ENCODE measurements at regions not wholly inside any gene's neighbourhood (a gene's known extent, or its start where the extent isn't known, plus 50 kb on each side); places are given as distances from the start of the nearest gene placed in this dataset.

DNA sequence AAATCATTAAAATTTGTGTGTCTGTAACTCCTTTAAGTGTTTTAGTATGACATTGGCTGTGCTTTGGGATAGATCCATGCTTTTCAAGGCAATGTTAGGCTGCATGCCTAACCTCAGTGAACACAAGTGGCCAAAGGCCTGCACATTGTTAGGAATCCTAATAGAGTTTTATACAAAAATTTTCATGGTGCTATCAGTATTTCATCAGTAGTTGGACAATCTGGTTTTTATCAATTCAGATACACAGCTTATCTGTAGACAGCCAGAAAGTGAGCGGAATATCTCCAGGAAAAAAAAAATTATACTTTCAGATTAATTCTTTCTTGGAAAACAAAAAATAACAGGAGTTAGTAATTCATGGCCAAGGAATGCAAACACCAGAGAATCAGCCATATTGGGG is 324.0 kb upstream of the PDE3A start:
- peaks cover 3% of the 10 kb centered on the region for H3K9me3 Mint-ChIP-seq
- no peaks in the 10 kb centered on the region for H3K36me3 Mint-ChIP-seq (ENCODE audit: low read depth)
- H3K4me3 Mint-ChIP-seq = no peak overlapping the region
- Histone ChIP-seq H3K36me3 (ENCODE audit: insufficient read depth, low read length) (no peaks in the 10 kb centered on the region), H3K27me3 (ENCODE audit: control insufficient read depth in 1 of 2, insufficient read depth in 2 of 2, low read length in 2 of 2) (no peaks in the 10 kb centered on the region), H3K27ac (ENCODE audit: low read depth in 1 of 2, low read length in 2 of 2) (no peak overlapping the region), H3K9me3 (ENCODE audit: control insufficient read depth in 1 of 2, insufficient read depth in 1 of 2, low read length in 2 of 2) (no peaks in the 10 kb centered on the region), H3K4me1 (ENCODE audit: insufficient read depth, low read length) (no peaks in the 10 kb centered on the region), H3K4me3 (ENCODE audit: low read length) (no peak overlapping the region)
- TF ChIP-seq, protein P1, sequence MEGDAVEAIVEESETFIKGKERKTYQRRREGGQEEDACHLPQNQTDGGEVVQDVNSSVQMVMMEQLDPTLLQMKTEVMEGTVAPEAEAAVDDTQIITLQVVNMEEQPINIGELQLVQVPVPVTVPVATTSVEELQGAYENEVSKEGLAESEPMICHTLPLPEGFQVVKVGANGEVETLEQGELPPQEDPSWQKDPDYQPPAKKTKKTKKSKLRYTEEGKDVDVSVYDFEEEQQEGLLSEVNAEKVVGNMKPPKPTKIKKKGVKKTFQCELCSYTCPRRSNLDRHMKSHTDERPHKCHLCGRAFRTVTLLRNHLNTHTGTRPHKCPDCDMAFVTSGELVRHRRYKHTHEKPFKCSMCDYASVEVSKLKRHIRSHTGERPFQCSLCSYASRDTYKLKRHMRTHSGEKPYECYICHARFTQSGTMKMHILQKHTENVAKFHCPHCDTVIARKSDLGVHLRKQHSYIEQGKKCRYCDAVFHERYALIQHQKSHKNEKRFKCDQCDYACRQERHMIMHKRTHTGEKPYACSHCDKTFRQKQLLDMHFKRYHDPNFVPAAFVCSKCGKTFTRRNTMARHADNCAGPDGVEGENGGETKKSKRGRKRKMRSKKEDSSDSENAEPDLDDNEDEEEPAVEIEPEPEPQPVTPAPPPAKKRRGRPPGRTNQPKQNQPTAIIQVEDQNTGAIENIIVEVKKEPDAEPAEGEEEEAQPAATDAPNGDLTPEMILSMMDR (IDR thresholded peaks at IDR 0.05) = no peak
- ATAC-seq (ENCODE audit: poor library complexity) (no peak), DNase-seq (no peak)
- ChIA-PET POLR2A (no interaction called here), CTCF (no interaction called here)
- intact Hi-C loops (cut with DNase I, micrococcal nuclease) = no loop called here
- H3K27me3 Mint-ChIP-seq = no peaks in the 10 kb centered on the region
- H3K27ac Mint-ChIP-seq = no peak overlapping the region
- H3K4me1 Mint-ChIP-seq (ENCODE audit: low read depth) = no peaks in the 10 kb centered on the region

DNA sequence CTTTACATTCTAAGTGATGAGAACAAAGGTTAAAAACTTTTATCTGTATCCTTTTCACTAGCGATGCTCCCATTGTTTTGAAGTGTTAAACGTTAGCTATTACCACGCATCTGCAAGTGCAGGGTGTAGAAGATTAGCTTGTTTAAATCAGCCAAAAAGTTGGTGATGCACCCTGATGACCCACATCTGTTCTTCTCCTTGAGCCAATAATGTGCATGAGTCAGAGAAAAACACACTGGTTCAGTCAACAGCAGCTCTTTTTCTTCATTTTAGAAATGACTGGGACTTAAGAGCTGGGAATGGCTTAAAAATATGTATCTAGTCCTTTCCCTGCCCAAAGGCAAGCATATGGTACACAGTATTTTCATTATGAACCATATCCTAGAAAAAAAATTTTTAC is 323.5 kb upstream of the PDE3A start:
- H3K9me3 ChIP-seq (ENCODE audit: control insufficient read depth in 1 of 2, insufficient read depth in 1 of 2, low read length in 2 of 2) = no peaks in the 10 kb centered on the region
- ChIA-PET POLR2A (no interaction called here), CTCF (no interaction called here)
- TF ChIP-seq, protein P1 (IDR thresholded peaks at IDR 0.05) = no peak
- no peaks in the 10 kb centered on the region for H3K27me3 ChIP-seq (ENCODE audit: control insufficient read depth in 1 of 2, insufficient read depth in 2 of 2, low read length in 2 of 2)
- Mint-ChIP-seq H3K36me3 (ENCODE audit: low read depth) (no peaks in the 10 kb centered on the region), H3K27ac (no peak overlapping the region), H3K4me3 (no peak overlapping the region), H3K27me3 (no peaks in the 10 kb centered on the region), H3K4me1 (ENCODE audit: low read depth) (no peaks in the 10 kb centered on the region), H3K9me3 (peaks cover 3% of the 10 kb centered on the region)
- no peaks in the 10 kb centered on the region for H3K4me1 ChIP-seq (ENCODE audit: insufficient read depth, low read length)
- H3K36me3 ChIP-seq (ENCODE audit: insufficient read depth, low read length) = no peaks in the 10 kb centered on the region
- no peak overlapping the region for H3K27ac ChIP-seq (ENCODE audit: low read depth in 1 of 2, low read length in 2 of 2)
- no peak overlapping the region for H3K4me3 ChIP-seq (ENCODE audit: low read length)
- DNase-seq = no peak
- no peak for ATAC-seq (ENCODE audit: poor library complexity)
- intact Hi-C loops (cut with DNase I, micrococcal nuclease) = no loop called here

DNA sequence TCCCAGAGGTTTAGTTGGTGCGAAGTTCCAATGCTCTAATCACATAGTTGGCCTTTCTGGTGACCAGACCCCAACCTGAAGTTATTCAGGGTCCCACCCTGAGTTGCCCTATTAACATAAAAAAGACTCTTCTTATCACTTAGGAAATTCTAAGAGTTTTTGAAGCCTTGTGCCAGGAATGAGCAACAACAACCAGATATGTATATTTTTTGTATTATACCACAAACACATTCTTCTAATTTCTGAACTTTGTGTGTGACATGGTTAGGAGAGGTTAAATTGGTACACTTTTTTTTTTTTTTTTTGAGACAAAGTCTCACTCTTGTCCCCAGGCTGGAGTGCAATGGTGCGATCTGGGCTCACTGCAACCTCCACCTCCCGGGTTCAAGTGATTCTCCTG is 320.4 kb upstream of the PDE3A start:
- DNase-seq = no peak
- Histone ChIP-seq H3K36me3 (ENCODE audit: insufficient read depth, low read length) (no peaks in the 10 kb centered on the region), H3K4me3 (ENCODE audit: low read length) (no peak overlapping the region), H3K9me3 (ENCODE audit: control insufficient read depth in 1 of 2, insufficient read depth in 1 of 2, low read length in 2 of 2) (no peaks in the 10 kb centered on the region), H3K27me3 (ENCODE audit: control insufficient read depth in 1 of 2, insufficient read depth in 2 of 2, low read length in 2 of 2) (no peaks in the 10 kb centered on the region), H3K4me1 (ENCODE audit: insufficient read depth, low read length) (no peaks in the 10 kb centered on the region), H3K27ac (ENCODE audit: low read depth in 1 of 2, low read length in 2 of 2) (no peak overlapping the region)
- intact Hi-C loops (cut with DNase I, micrococcal nuclease) = no loop called here
- ATAC-seq (ENCODE audit: poor library complexity) = no peak
- Mint-ChIP-seq H3K4me1 (ENCODE audit: low read depth) (no peaks in the 10 kb centered on the region), H3K36me3 (ENCODE audit: low read depth) (no peaks in the 10 kb centered on the region), H3K9me3 (peaks cover 5% of the 10 kb centered on the region), H3K27me3 (no peaks in the 10 kb centered on the region), H3K27ac (no peak overlapping the region), H3K4me3 (no peak overlapping the region)
- CTCF ChIA-PET = no interaction called here
- TF ChIP-seq, protein P1 (IDR thresholded peaks at IDR 0.05) = no peak
- POLR2A ChIA-PET = no interaction called here

Measured in CD4-positive, alpha-beta T cell (primary cell).